ENCODE measurements at regions not wholly inside any gene's neighbourhood (a gene's known extent, or its start where the extent isn't known, plus 50 kb on each side); places are given as distances from the start of the nearest gene placed in this dataset.

DNA sequence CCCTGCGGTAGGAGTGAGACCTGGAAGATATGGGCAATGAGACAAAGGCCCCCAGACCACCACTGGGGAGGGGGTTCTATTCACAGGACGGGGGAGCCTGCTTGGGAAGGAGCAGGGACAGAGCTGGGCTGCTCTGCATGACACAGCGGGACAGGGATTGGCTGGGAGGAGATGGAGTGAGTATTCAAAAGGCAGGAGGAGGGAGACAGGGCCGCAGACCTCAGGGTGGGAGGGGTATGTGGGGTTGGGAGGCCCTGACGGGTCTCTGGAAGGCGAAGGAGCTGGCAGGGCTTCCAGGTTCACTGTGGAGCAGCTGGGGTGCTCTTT, 60.8 kb upstream of the RPS6KA2 start:
- DNase-seq, result no peak

DNA sequence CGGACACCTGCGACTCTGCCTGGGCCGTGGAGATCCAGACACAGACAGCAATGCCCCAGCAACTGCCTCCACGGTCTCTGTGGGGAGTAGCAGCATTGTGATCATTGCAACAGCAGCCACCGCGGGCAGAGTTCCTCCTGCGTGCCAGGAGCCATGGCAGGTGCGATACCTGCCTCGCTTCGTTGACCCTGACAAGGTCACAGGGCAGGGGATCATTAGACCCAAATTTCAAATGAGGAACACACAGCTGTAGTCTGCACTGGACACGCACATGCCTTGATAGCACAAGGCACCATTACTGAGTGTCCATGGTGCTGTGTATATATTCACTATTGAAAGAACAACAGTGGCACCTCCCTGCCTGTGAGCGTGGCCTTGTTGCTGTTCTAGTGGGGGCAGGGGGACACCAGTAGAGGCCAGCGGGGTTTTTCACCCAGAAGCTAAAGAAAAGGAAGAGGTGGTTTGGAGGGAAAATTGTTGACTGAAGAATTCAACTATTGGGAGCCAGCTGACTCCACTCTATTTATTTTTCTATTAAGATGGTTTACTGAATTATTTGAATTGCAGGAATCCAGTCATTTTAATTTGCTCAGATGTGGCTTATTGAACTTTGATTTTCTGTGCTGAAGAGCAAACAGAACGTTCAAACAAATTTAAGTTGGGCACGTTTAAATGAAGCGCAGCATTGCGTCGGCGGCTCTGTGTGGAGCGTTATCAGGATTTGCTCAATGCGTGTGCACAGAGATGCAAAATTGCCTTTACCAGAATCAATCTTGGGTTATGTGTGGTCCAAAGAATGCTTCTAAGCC, 60.2 kb upstream of the RPS6KA2 start:
- DNase-seq, result no peak

DNA sequence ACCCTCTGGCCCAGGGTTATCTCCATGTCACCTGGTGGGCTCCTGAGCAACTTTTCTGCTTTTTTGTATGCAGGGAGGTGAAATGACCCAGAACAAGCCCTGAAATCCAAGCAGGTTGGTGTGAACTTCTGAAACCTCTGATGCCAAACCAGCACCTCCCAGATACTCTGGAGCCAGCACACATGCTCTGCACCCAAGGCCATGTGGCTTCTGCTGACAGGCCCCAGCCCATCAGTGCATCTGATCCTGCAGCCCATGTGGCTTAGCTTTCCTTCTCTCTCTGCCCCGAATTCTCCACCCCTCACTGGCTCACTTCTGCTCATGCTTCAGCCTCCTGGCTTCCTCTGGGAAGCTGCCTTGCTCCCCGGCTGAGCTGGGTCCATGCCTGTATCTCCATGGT, 59.3 kb upstream of the RPS6KA2 start:
- no peak for DNase-seq

DNA sequence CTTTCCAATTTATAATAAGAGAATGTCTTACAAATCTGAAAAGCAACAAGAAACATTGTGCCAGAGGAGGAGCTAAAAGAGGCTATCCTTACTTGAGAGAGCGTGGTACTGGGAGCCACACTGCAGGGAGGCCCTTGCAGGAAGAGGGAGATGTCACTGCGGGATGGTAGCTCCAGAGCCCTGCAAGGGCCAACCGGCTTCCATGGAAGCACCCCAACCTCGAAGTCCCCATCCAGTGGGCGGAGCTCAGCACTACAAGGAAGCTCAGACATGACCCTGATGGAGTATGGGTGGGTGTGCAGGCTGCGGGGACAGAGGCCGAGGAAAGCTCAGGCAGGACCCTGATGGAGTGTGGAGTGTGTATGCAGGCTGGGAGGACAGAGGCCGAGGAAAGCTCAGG, 57.8 kb upstream of the RPS6KA2 start:
- DNase-seq, result no peak

DNA sequence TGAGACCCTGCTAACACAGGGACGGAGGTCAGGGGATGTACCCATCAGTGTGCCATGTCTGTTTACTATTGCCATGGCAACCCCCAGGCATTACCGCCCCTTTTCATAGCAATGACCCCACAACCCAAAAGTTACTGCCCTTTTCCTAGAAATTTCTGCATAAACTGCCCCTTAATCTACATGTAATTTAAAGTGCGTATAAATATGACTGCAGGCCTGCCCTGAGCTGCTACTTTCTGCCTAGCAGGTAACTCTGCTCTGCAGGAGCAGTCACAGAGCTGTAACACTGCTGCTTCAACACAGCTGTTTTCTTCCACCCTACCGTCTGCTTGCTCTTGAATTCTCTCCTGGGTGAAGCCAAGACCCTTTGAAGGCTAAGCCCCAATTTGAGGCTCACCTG, 57.1 kb upstream of the RPS6KA2 start:
- DNase-seq, result no peak

DNA sequence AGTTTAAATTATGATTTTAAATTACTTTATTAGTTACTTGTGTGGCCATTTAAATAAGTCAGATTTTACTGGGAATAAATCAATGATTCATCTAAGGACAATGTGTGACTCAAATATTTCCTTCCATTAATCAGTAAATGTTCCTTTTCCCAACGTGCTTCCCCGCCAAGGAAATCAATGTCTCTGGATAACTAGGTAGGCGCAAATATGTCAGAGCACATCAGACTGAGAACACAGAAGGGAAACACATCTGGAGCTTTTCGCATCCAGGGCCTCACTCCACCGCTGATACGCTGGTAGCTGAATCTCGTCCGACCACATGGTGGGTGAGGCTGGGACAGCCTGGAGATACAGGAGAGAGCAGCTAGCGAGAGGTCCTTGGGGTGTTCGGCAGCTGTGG, 56.4 kb upstream of the RPS6KA2 start:
- DNase-seq, result no peak

DNA sequence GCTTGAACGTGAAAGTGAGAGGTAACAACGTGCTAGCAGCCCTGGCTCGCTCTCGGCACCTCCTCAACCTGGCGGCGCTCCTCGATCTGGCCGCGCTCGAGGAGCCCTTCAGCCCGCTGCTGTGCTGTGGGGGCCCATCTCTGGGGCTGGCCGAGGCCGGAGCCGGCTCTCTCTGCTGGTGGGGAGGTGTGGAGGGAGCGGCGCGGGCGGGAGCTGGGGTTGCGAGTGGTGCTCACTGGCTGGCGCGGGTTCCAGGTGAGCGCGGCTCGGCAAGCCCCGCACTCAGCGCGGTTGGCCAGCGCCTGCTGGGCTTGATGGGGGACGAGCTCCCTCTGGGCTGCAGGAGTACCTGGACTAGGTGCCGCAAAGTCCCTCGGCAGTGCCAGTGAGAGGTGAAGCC, 52.5 kb upstream of the RPS6KA2 start:
- no peak for DNase-seq

DNA sequence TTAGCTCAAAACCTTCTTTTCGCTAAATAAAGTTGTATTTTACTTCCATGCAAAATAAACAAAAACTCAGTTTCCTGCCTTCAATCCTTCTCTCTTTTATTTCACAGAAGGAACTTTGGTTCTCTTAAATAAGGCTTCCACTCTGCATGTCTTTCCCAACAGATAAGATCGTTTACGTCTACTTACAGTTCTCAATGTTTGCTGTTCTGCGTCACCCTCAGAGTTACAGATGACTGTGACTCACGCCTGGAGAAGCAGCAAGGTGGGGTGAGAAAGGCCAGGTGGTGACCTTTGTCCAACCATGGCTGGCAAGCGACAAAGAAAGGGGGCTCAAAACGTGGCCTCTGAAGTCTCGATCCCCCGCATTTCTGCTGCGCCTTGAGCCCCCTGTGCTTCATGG, 51.4 kb upstream of the RPS6KA2 start:
- DNase-seq, result no peak

DNA sequence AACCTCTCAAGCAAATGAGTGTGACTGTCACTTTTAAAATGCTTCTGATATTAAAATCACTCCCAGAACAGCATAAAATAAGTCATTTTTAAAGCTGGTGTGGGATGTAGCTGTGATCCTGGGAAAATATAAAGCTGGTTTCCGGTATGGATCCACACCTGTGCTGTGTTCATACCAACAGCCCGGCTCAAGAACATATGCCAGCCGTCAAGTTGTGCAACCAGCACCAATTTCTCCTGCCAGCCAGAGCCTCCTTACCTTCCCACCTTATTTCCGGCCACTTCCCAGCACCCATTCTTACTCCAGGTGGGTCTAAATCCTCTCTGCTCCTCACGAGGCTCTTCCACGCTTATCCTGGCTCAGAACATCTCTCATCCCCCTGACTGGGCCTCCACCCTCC, 50.9 kb upstream of the RPS6KA2 start:
- DNase-seq, result no peak

Measured in CD4-positive, alpha-beta T cell treated with Interleukin-21 for 1 hour (primary cell).